Medulla oblongata (tissue), 1 donor: ENCODE measurements at regions not wholly inside any gene's neighbourhood (a gene's known extent, or its start where the extent isn't known, plus 50 kb on each side); places are given as distances from the start of the nearest gene placed in this dataset.
"Not testable (repeated sequence)": the region's sequence is repeated elsewhere in the genome, so short reads cannot be mapped to it uniquely, and the experiment has no call there.

Source experiments
- DNase-seq: peaks from one replicate; pipeline ENCODE4 v3.0.0-alpha.2; 2015; ENCODE audit errors: extremely low spot score

DNA sequence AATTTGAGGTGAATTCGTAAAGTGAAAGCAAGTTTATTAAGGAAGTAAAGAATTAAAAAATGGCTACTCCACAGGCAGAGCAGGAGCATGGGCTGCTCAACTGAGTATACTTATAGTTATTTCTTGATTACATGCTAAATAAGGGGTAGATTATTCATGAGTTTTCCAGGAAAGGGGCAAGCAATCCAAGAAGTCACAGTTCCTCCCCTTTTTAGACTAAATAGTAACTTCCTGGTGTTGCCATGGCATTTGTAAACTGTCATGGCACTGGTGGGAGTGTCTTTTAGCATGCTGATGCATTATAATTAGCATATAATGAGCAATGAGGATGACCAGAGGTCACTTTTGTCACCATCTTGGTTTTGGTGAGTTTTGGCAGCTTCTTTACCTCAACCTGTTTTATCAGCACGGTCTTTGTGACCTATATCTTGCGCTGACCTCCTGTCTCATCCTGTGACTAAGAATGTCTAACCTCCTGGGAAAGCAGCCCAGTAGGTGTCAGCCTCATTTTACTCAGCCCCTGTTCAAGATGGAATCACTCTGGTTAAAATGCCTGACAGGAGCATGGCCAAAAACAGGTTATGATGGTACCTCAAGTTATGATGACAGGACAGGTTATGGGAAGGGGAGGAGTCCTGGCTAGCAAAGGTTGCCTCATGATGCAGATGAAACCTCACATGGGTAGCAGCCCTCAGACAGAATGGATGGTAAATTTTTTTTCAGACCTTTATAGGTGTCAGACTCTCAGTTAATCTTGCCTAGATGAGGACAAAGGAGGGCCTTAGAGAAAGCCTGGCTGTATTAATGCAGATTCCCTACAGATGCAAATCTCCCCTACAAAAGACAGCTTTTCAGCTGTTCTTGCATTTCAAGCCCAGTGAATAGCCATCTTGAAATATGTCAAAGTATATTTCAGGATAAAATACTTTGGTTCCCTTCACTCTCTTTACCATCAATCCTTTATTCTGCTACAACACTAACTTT lies 49.7 kb downstream of the SIPA1L2 start:
- no peak for DNase-seq

- DNase-seq: no peak
Observed at GRCh38 chr1:232579466-232579865, 50.5 kb downstream of the SIPA1L2 start.

- DNase-seq: no peak
Observed at GRCh38 chr1:232578651-232579195, 51.2 kb downstream of the SIPA1L2 start.

DNA sequence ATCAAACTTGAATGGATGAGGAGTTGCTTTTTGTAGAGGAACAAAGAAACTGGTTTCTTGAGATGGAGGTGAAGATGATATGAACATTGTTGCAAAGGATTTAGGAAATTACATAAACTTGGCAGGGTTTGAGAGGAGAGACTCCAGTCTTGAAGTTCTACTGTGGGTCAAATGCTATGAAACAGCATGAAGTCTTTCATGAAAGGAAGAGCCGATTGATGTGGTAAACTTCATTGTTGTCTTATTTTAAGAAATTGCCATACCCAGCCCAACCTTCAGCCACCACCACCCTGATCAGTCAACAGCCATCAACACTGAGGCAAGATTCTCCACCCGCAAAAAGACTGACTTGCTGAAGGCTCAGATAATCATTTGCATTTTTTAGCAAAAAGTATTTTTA lies 52.2 kb downstream of the SIPA1L2 start:
- DNase-seq: no peak

- no peak for DNase-seq
Observed at GRCh38 chr1:232576537-232576936, 53.4 kb downstream of the SIPA1L2 start.

DNA sequence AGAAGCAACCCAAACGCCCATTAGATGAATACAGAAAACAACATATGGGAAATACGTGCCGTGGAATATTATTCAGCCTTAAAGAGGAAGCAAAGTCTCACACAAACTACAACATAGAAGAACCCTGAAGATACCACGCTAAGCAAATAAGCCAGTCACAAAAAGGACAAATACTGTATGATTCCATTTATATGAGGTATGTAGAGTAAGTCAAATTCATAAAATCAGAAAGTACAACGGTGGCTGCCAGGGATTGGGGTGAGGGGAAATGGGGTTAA lies 54.2 kb downstream of the SIPA1L2 start:
- DNase-seq: no peak

DNA sequence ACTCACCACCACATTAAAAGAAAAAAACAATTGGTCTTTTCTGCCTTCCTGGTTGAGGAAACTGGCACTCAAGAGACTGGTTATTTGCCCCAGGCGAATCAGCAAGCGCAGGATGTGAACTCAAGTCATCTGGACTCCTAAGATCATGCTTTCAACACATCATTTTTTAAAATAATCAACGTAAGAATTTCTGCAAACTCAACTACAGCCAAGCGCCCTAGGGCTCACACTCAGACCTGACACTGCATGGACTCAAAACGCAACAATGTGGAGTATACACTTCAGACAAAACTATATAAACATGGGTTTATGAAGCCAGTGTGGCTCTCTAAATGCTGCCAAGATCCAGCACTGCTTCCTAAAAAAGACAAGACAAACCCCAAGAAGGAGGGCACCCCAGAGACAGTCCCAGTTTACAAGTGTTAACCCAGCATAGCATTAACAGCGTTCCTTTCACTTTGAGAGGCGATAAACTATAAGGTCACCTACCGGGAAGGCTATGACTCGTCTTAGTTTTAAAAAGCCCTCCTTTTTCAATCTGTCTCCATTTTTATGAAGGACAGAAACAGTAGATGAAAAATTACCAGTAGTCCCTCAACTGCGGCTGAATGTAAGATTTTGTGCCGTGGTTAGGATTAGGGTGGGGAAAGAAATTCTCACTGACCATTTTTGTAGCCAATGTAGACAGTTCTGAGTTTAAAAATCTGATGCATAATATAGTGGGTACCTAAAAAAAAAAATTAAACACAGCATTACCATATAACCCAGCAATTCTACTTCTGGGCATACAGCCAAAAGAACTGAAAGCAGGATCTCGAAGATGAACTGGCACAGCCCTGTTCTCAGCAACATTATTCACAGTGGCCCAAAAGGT lies 54.8 kb downstream of the SIPA1L2 start:
- DNase-seq: no peak

GRCh38 chr1:232574077-232574476 lies 55.9 kb downstream of the SIPA1L2 start:
- DNase-seq: no peak

DNA sequence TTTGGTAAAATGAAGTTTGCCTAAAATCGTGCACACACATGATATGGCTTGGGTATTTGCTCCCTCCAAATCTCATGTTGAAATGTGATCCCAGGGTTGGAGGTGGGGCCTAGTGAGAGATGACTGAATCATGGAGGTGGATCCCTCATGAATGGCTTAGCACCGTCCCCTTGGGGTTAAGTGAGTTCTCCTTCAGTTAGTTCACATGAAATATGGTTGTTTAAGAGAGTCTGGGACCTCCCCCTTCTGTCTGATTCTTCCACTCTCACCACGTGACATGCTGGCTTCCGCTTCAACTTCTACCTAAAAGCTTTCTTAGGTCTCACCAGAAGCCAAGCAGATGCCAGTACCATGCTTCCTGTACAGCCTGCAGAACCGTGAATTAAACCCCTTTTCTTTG lies 58.4 kb downstream of the SIPA1L2 start:
- DNase-seq: no peak

DNA sequence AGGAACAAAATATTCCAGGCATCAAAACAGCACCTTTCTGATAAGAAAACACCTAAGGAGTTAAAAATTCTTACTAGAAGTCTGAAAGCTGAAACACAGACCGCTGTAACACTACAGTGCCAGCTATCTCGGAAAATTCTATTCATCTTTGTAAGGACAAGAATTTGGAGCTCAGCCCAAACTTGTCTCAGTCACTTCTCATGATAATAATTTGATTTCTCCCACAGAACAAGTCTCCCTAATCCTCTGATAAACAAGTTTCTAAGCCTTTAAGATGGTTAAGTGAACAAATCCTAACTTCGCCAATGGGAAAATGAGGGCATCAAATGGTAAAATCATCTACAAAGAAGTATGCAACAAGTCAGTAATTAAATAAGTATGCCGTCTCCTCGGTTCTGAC lies 59.9 kb downstream of the SIPA1L2 start:
- no peak for DNase-seq

GRCh38 chr1:232569554-232569921 lies 60.4 kb downstream of the SIPA1L2 start:
- not testable (repeated sequence) for DNase-seq

DNA sequence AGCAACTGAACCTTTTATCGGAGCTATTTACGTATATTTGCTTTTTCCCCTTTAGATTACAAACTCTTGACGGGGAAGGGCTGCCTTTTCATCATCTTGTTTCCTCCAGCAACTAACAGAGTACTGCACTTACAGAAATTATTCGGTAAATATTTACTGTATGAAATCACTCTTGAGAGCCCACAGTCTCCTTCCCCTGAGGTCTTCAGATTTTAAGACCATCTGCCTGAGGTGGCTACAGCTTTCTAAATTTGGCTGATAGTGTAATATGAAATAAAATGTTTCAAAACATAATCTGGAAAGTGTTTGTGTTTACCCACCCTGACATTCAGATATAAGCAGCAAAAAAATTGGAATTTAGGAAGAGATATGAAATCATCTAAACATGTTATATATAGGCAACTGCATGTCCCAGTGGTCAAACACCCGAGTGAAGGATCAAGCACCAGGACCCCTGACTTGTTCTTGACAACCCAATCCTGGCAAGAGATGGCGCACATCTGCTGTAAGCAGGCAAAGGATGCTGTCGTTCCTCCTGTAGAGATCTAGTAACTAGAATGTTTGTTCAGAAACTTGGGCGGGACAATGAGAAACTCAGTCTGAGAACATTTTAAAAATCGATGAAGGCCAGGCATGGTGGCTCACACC lies 60.9 kb downstream of the SIPA1L2 start:
- DNase-seq: no peak

DNA sequence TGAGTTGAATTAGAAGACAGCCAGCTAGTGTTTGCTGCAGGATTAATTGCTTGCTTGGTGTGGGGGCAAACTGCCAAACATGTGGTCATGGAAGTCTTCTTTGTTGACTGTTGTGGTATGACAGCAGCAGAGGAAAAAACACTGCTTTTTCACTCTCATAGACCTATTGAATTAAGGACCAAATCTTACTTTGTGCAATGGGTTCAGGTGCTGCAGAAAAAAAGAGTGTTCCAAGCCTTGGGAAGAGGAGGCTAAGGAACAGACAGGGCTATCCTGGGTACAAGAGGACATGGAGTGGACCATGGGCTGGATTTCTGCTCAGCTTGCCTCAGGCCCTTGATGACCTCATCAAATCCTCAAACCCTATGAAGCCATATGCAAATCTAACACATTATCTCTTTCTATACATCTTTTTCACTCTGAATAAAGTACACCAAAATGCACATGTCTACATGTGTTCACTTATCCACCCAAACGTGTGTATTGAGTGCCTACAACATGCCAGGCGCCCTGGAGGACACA lies 61.5 kb downstream of the SIPA1L2 start:
- DNase-seq: no peak

DNA sequence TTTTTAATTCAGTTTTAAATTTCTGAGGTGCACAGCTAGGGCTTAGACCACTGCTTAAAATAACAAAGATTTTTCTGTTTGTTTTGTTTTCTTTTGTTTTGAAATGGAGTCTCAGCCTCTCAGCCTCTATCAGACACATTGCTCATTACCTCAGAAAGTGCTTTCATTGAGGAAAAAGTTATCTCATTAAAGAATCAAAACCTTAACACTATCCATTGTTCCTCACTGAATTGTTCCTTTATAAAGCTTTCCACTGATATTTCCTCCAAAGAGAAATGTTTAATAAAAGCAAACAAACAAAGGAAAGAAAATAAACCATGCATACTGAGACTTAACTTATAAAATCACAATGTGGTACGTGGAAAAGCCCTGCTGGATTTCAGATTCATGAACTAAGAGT lies 63.8 kb downstream of the SIPA1L2 start:
- no peak for DNase-seq

DNA sequence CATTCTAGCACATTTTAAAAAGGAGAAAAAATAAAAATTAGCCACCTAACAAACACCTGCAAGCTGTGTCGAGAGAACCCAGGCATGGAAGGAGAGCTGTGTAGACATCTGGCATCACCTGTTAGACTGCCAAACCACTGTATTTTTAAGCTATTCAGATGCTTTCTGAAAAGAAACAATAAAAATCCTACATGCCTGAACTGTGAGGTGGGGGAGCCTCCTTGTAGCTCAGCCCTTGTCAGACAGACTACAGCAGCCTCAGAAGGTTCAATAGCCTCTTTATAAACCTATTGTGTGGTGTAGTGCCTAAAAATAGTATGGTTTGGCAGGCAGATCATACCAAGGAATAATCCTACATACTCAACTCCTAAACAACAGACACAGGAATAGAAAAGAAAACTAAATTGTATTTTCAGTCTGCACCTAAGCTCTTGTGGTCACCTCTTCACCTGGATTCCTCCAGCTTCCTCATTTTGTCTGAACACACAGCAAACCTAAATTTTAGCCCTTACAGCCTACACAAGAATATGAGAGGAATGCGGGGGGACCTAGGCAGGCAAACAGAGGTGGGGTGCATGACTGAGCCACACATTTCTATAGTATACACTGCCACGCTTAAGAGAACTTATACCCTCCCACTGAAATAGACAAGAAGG lies 67.0 kb downstream of the SIPA1L2 start:
- DNase-seq: no peak

GRCh38 chr1:232561381-232561780 lies 68.6 kb downstream of the SIPA1L2 start:
- DNase-seq: no peak

DNA sequence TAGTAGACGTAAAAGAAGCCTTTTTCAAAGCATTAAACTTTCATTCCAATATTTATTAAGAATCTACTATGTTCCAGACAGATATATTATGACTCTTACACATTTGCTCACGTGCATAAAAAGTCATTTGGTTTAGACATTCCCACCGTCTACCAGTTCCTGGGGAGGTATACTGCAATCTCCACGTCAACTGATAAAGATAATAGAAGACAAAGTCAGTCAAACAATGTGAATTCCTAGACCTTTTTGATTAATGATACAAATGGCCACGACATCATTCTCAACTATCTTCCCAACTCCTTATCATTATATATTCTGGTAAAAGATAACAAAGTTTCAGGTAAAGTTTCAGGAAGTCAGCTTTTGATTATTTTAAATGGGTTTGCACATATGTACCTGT lies 69.0 kb downstream of the SIPA1L2 start:
- DNase-seq: no peak

DNA sequence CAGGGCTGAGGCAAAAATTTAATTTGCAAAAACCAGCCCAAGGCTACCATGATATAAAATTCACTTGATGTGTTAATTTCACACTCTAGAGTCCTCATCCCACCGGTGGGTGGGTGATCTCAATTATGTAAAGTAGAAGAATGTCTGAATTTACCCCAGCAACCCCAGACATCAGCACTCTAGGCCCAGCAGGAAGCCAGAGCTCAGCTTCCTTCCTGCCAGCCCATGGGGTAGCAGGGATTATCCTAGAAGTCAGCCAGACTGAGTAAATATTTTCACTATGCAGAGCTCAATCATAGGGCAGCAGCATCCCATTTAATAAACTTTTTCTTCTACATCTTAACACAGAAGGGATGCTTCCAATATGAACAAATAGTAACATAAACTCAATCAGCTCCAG lies 71.0 kb downstream of the SIPA1L2 start:
- DNase-seq: no peak

- no peak for DNase-seq
Observed at GRCh38 chr1:232557502-232558191, 72.3 kb downstream of the SIPA1L2 start.

- no peak for DNase-seq
Observed at GRCh38 chr1:232557096-232557495, 72.8 kb downstream of the SIPA1L2 start.

DNA sequence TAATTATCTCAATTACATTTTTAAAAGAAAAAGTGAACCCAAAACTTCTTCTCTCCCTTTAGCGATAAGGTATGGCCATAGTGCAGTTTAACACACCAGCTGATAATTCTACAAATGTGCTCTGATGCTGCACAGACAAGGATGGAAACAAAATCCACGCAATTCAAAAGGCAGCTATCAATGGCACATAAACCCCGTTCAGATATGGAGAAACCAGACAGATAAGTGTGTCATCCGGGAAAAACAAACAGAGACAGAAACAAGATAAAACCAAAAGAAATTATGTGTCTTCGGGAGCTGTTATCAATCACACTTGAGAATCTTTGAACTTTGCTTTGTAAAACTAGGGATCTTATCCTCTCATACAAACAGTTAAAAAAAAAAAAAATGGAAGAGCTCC lies 73.6 kb downstream of the SIPA1L2 start:
- no peak for DNase-seq
